ENCODE measurements at regions not wholly inside any gene's neighbourhood (a gene's known extent, or its start where the extent isn't known, plus 50 kb on each side); places are given as distances from the start of the nearest gene placed in this dataset.

GRCh38 chr2:8174641-8175257 lies 507.1 kb upstream of the ID2 start:
- TF ChIP-seq CTCF (IDR thresholded peaks at IDR 0.05) (no peak), POLR2A (IDR thresholded peaks at IDR 0.05) (no peak)
